Thyroid gland (tissue), 4 donors: ENCODE measurements at regions not wholly inside any gene's neighbourhood (a gene's known extent, or its start where the extent isn't known, plus 50 kb on each side); places are given as distances from the start of the nearest gene placed in this dataset.

Experiments
- DNase-seq, 2 donors: peaks; one replicate each; pipeline ENCODE4 v3.0.0-alpha.2; 2019
- H3K27ac ChIP-seq, 3 donors: fragments of 200-600 bp; sonication (generic); 1 replicate in 2 of 3; 2 replicates in 1 of 3; pipeline ENCODE4 v1.5.1; 2016 to 2019; ENCODE audit warnings: mild to moderate bottlenecking in 1 of 3, moderate library complexity in 1 of 3
- H3K27me3 ChIP-seq: fragments of 200-600 bp; sonication (generic); one replicate; pipeline ENCODE4 v1.5.1; 2019
- H3K36me3 ChIP-seq, 2 donors: fragments of 200-600 bp; sonication (generic); one replicate each; pipeline ENCODE4 v1.5.1; 2016 to 2019
- H3K4me1 ChIP-seq, 2 donors: fragments of 200-600 bp; sonication (generic); one replicate each; pipeline ENCODE4 v1.5.1; 2017 to 2019
- H3K4me3 ChIP-seq, 3 donors: fragments of 200-600 bp; sonication (generic); replicated peaks in 1 of 3; 1 replicate in 2 of 3; 2 replicates in 1 of 3; pipeline ENCODE4 v1.5.1; 2016; ENCODE audit warnings: mild to moderate bottlenecking in 1 of 3
- H3K9me3 ChIP-seq: fragments of 200-600 bp; sonication (generic); one replicate; pipeline ENCODE4 v1.5.1; 2017
- CTCF ChIP-seq, 6 experiments: fragments of 200-600 bp in 3 of 6; fragments of 450-650 bp in 3 of 6; sonication (generic) in 3 of 6; IDR thresholded peaks; one replicate each; pipeline ENCODE4 v1.5.1; 2016 to 2019; ENCODE audit warnings: antibody characterized with exemption in 6 of 6, mild to moderate bottlenecking in 2 of 6, inconsistent platforms in 1 of 6, moderate library complexity in 1 of 6
- POLR2A ChIP-seq, 2 donors: fragments of 450-650 bp; IDR thresholded peaks; one replicate each; pipeline ENCODE4 v1.6.1; 2017; ENCODE audit warnings: antibody characterized with exemption in 2 of 2, mild to moderate bottlenecking in 2 of 2, moderate library complexity in 1 of 2
- WGBS, 2 donors: methylation state at CpG; one replicate each; pipeline ENCODE4 v1.1.5; 2017; 5-methylcytosine and 5-hydroxymethylcytosine counted together
- intact Hi-C: fragments of 100-400 bp; cut with DNase I; formaldehyde crosslinking; loops from one replicate; pipeline ENCODE4 v1.15.1; 2023

- Histone ChIP-seq H3K9me3 (no peaks in the 10 kb centered on the region), H3K27ac (no peak overlapping the region), H3K27me3 (no peaks in the 10 kb centered on the region), H3K4me3 (no peak overlapping the region), H3K4me1 (no peaks in the 10 kb centered on the region), H3K36me3 (no peaks in the 10 kb centered on the region)
- intact Hi-C loops: no loop called here
- no peak for TF ChIP-seq CTCF (IDR thresholded peaks at IDR 0.05)
- no peak for TF ChIP-seq POLR2A (IDR thresholded peaks at IDR 0.05)
- DNase-seq: no peak
- WGBS, 2 donors: 80 to 88% methylated on average over 3 to 4 of the region's 4 CpGs
These were observed 338.9 kb downstream of the KDM5D start for GRCh38 chrY:19405598-19405997.

GRCh38 chrY:19392876-19393275, 351.6 kb downstream of the KDM5D start:
- Histone ChIP-seq H3K9me3 (no peaks in the 10 kb centered on the region), H3K4me1 (no peaks in the 10 kb centered on the region), H3K4me3 (no peak overlapping the region), H3K36me3 (no peaks in the 10 kb centered on the region), H3K27ac (no peak overlapping the region), H3K27me3 (no peaks in the 10 kb centered on the region)
- intact Hi-C loops: no loop called here
- TF ChIP-seq CTCF (IDR thresholded peaks at IDR 0.05) (no peak), POLR2A (IDR thresholded peaks at IDR 0.05) (no peak)
- DNase-seq: no peak

GRCh38 chrY:19391922-19392321, 352.6 kb downstream of the KDM5D start:
- intact Hi-C loops: no loop called here
- no peak for DNase-seq
- H3K36me3 ChIP-seq: no peaks in the 10 kb centered on the region
- H3K4me1 ChIP-seq: no peaks in the 10 kb centered on the region
- H3K9me3 ChIP-seq: no peaks in the 10 kb centered on the region
- H3K27ac ChIP-seq: no peak overlapping the region
- TF ChIP-seq CTCF (IDR thresholded peaks at IDR 0.05): no peak
- TF ChIP-seq POLR2A (IDR thresholded peaks at IDR 0.05): no peak
- WGBS, 2 donors: 88 to 100% methylated on average over 1 of the region's 1 CpG
- H3K4me3 ChIP-seq: no peak overlapping the region
- H3K27me3 ChIP-seq: no peaks in the 10 kb centered on the region

GRCh38 chrY:19365321-19365720, 379.2 kb downstream of the KDM5D start:
- no peaks in the 10 kb centered on the region for H3K4me1 ChIP-seq
- no peaks in the 10 kb centered on the region for H3K27me3 ChIP-seq
- DNase-seq: no peak
- TF ChIP-seq CTCF (IDR thresholded peaks at IDR 0.05) (no peak), POLR2A (IDR thresholded peaks at IDR 0.05) (no peak)
- no peak overlapping the region for H3K4me3 ChIP-seq
- H3K9me3 ChIP-seq: no peaks in the 10 kb centered on the region
- intact Hi-C loops: no loop called here
- no peaks in the 10 kb centered on the region for H3K36me3 ChIP-seq
- H3K27ac ChIP-seq: no peak overlapping the region
- WGBS, 2 donors: 71 to 75% methylated on average over 2 of the region's 2 CpGs

GRCh38 chrY:19357249-19357648, 387.3 kb downstream of the KDM5D start:
- Histone ChIP-seq H3K4me3 (no peak overlapping the region), H3K9me3 (no peaks in the 10 kb centered on the region), H3K27ac (no peak overlapping the region), H3K4me1 (no peaks in the 10 kb centered on the region), H3K36me3 (no peaks in the 10 kb centered on the region), H3K27me3 (no peaks in the 10 kb centered on the region)
- WGBS, 2 donors: 92 to 100% methylated on average over 1 of the region's 1 CpG
- TF ChIP-seq CTCF (IDR thresholded peaks at IDR 0.05) (no peak), POLR2A (IDR thresholded peaks at IDR 0.05) (no peak)
- no peak for DNase-seq
- intact Hi-C loops: no loop called here
